ENCODE measurements at regions not wholly inside any gene's neighbourhood (a gene's known extent, or its start where the extent isn't known, plus 50 kb on each side); places are given as distances from the start of the nearest gene placed in this dataset.
"Not testable (repeated sequence)": the region's sequence is repeated elsewhere in the genome, so short reads cannot be mapped to it uniquely, and the experiment has no call there.

- DNase-seq: no peak
Measured at GRCh38 chr5:109630093-109630492, 59.6 kb upstream of the MAN2A1 start.

GRCh38 chr5:109628591-109628990 lies 61.1 kb upstream of the MAN2A1 start:
- DNase-seq: no peak

- not testable (repeated sequence) for DNase-seq
Measured at GRCh38 chr5:109621266-109621665, 68.5 kb upstream of the MAN2A1 start.

- no peak for DNase-seq
Measured at GRCh38 chr5:109620651-109621050, 69.1 kb upstream of the MAN2A1 start.

GRCh38 chr5:109619606-109620005 lies 70.1 kb upstream of the MAN2A1 start:
- DNase-seq: no peak

- no peak for DNase-seq
Measured at GRCh38 chr5:109619021-109619460, 70.7 kb upstream of the MAN2A1 start.

- DNase-seq: no peak
Measured at GRCh38 chr5:109614981-109615380, 74.7 kb upstream of the MAN2A1 start.

GRCh38 chr5:109614301-109614700 lies 75.4 kb upstream of the MAN2A1 start:
- no peak for DNase-seq

- no peak for DNase-seq
Measured at GRCh38 chr5:109612278-109612905, 77.3 kb upstream of the MAN2A1 start.

- peak; percentile 4 for DNase-seq
Measured at GRCh38 chr5:109611505-109611904, 78.2 kb upstream of the MAN2A1 start.

GRCh38 chr5:109611061-109611460 lies 78.7 kb upstream of the MAN2A1 start:
- no peak for DNase-seq

- DNase-seq: no peak
Measured at GRCh38 chr5:109610581-109610980, 79.1 kb upstream of the MAN2A1 start.

- no peak for DNase-seq
Measured at GRCh38 chr5:109605207-109605730, 84.5 kb upstream of the MAN2A1 start.

- DNase-seq: no peak
Measured at GRCh38 chr5:109604758-109605157, 85.0 kb upstream of the MAN2A1 start.

GRCh38 chr5:109601736-109602135 lies 88.0 kb upstream of the MAN2A1 start:
- DNase-seq: no peak

- DNase-seq: no peak
Measured at GRCh38 chr5:109597893-109598292, 91.8 kb upstream of the MAN2A1 start.

GRCh38 chr5:109594217-109594616 lies 95.5 kb upstream of the MAN2A1 start:
- no peak for DNase-seq

- DNase-seq: no peak
Measured at GRCh38 chr5:109590799-109591198, 98.9 kb upstream of the MAN2A1 start.

- DNase-seq: no peak
Measured at GRCh38 chr5:109589986-109590385, 99.7 kb upstream of the MAN2A1 start.

GRCh38 chr5:109589239-109589638 lies 100.5 kb upstream of the MAN2A1 start:
- DNase-seq: no peak

- DNase-seq: no peak
Measured at GRCh38 chr5:109588281-109589035, 101.3 kb upstream of the MAN2A1 start.

- no peak for DNase-seq
Measured at GRCh38 chr5:109584986-109585599, 104.6 kb upstream of the MAN2A1 start.

GRCh38 chr5:109580225-109580624 lies 109.5 kb upstream of the MAN2A1 start:
- no peak for DNase-seq

GRCh38 chr5:109575506-109575905 lies 114.2 kb upstream of the MAN2A1 start:
- no peak for DNase-seq
